ENCODE measurements at regions not wholly inside any gene's neighbourhood (a gene's known extent, or its start where the extent isn't known, plus 50 kb on each side); places are given as distances from the start of the nearest gene placed in this dataset.

- DNase-seq = no peak
Observed at GRCh38 chr2:235371018-235371417, 122.8 kb upstream of the AGAP1 start.

GRCh38 chr2:235373171-235373570, 120.7 kb upstream of the AGAP1 start:
- no peak for DNase-seq

- no peak for DNase-seq
Observed at GRCh38 chr2:235377176-235377575, 116.7 kb upstream of the AGAP1 start.

- no peak for DNase-seq
Observed at GRCh38 chr2:235378246-235378645, 115.6 kb upstream of the AGAP1 start.

- no peak for DNase-seq
Observed at GRCh38 chr2:235378944-235379343, 114.9 kb upstream of the AGAP1 start.

- no peak for DNase-seq
Observed at GRCh38 chr2:235381261-235381912, 112.5 kb upstream of the AGAP1 start.

- DNase-seq = no peak
Observed at GRCh38 chr2:235382179-235382578, 111.7 kb upstream of the AGAP1 start.

- no peak for DNase-seq
Observed at GRCh38 chr2:235382601-235383000, 111.2 kb upstream of the AGAP1 start.

GRCh38 chr2:235383272-235383843, 110.5 kb upstream of the AGAP1 start:
- DNase-seq = no peak

GRCh38 chr2:235384624-235385023, 109.2 kb upstream of the AGAP1 start:
- DNase-seq = no peak

- DNase-seq = no peak
Observed at GRCh38 chr2:235389626-235390025, 104.2 kb upstream of the AGAP1 start.

- peak in 1 of 2 donors; percentile 20 for DNase-seq
Observed at GRCh38 chr2:235390108-235390815, 103.6 kb upstream of the AGAP1 start.

GRCh38 chr2:235390816-235391194, 103.0 kb upstream of the AGAP1 start:
- no peak for DNase-seq

- no peak for DNase-seq
Observed at GRCh38 chr2:235391921-235392615, 101.8 kb upstream of the AGAP1 start.

GRCh38 chr2:235394278-235394828, 99.5 kb upstream of the AGAP1 start:
- DNase-seq = no peak

GRCh38 chr2:235396071-235396846, 97.6 kb upstream of the AGAP1 start:
- no peak for DNase-seq

- no peak for DNase-seq
Observed at GRCh38 chr2:235398321-235398720, 95.5 kb upstream of the AGAP1 start.

GRCh38 chr2:235399895-235400294, 93.9 kb upstream of the AGAP1 start:
- no peak for DNase-seq

GRCh38 chr2:235402422-235402821, 91.4 kb upstream of the AGAP1 start:
- no peak for DNase-seq

GRCh38 chr2:235405612-235406361, 88.1 kb upstream of the AGAP1 start:
- DNase-seq = no peak

- DNase-seq = no peak
Observed at GRCh38 chr2:235406430-235406829, 87.4 kb upstream of the AGAP1 start.
